ENCODE measurements at regions not wholly inside any gene's neighbourhood (a gene's known extent, or its start where the extent isn't known, plus 50 kb on each side); places are given as distances from the start of the nearest gene placed in this dataset.

- H3K36me3 ChIP-seq (ENCODE audit: control insufficient read depth, insufficient read depth, low read length), result no peaks in the 10 kb centered on the region
- peaks cover 52% of the 10 kb centered on the region for H3K27me3 Mint-ChIP-seq (ENCODE audit: insufficient read depth)
- no peaks in the 10 kb centered on the region for H3K9me3 Mint-ChIP-seq
- H3K27ac Mint-ChIP-seq, result no peak overlapping the region
- H3K4me3 ChIP-seq (ENCODE audit: low read length), result no peak overlapping the region
- no peak overlapping the region for H3K27ac ChIP-seq (ENCODE audit: low read depth, low read length)
- TF ChIP-seq CTCF (conservative IDR thresholded peaks at IDR 0.05), result peak; percentile 58
- no peaks in the 10 kb centered on the region for H3K36me3 Mint-ChIP-seq (ENCODE audit: low read depth)
- 95% methylated on average over 2 to 5 of the region's 5 CpGs for WGBS, 2 experiments (ENCODE audit: insufficient coverage in 1 of 2, insufficient read length in 1 of 2)
- DNase-seq, result no peak
- H3K27me3 ChIP-seq (ENCODE audit: control insufficient read depth, insufficient read depth, low read length, poor library complexity, severe bottlenecking), result peaks cover 11% of the 10 kb centered on the region
- no peaks in the 10 kb centered on the region for H3K9me3 ChIP-seq (ENCODE audit: control insufficient read depth, low read length)
- no peak overlapping the region for H3K4me3 Mint-ChIP-seq
- no peak overlapping the region for H3K9ac ChIP-seq (ENCODE audit: extremely low read depth, low read length, poor library complexity, severe bottlenecking)
- no peaks in the 10 kb centered on the region for H3K4me1 ChIP-seq (ENCODE audit: control insufficient read depth, insufficient read depth, low read length)
- H3K4me1 Mint-ChIP-seq, result peaks cover 16% of the 10 kb centered on the region
These were observed 74.5 kb upstream of the USP24 start for GRCh38 chr1:55289614-55290013.

- DNase-seq, result no peak
- no peak overlapping the region for H3K4me3 Mint-ChIP-seq
- H3K4me3 ChIP-seq (ENCODE audit: low read length), result no peak overlapping the region
These were observed 73.9 kb upstream of the USP24 start for GRCh38 chr1:55289042-55289441.

GRCh38 chr1:55288245-55288644, 73.1 kb upstream of the USP24 start:
- H3K4me3 ChIP-seq (ENCODE audit: low read length), result no peak overlapping the region
- no peak for DNase-seq
- no peak overlapping the region for H3K27ac Mint-ChIP-seq
- H3K36me3 Mint-ChIP-seq (ENCODE audit: low read depth), result no peaks in the 10 kb centered on the region
- H3K27me3 Mint-ChIP-seq (ENCODE audit: insufficient read depth), result peaks cover 47% of the 10 kb centered on the region
- H3K27ac ChIP-seq (ENCODE audit: low read depth, low read length), result no peak overlapping the region
- no peak overlapping the region for H3K9ac ChIP-seq (ENCODE audit: extremely low read depth, low read length, poor library complexity, severe bottlenecking)
- H3K4me3 Mint-ChIP-seq, result no peak overlapping the region
- H3K36me3 ChIP-seq (ENCODE audit: control insufficient read depth, insufficient read depth, low read length), result no peaks in the 10 kb centered on the region
- H3K4me1 ChIP-seq (ENCODE audit: control insufficient read depth, insufficient read depth, low read length), result no peaks in the 10 kb centered on the region
- H3K9me3 ChIP-seq (ENCODE audit: control insufficient read depth, low read length), result no peaks in the 10 kb centered on the region
- H3K9me3 Mint-ChIP-seq, result no peaks in the 10 kb centered on the region
- H3K27me3 ChIP-seq (ENCODE audit: control insufficient read depth, insufficient read depth, low read length, poor library complexity, severe bottlenecking), result peaks cover 11% of the 10 kb centered on the region
- no peak for TF ChIP-seq CTCF (conservative IDR thresholded peaks at IDR 0.05)
- H3K4me1 Mint-ChIP-seq, result peaks cover 16% of the 10 kb centered on the region
- WGBS, 2 experiments (ENCODE audit: insufficient coverage in 1 of 2, insufficient read length in 1 of 2), result 91 to 95% methylated on average over 13 of the region's 13 CpGs

More at GRCh38 chr1:55289042-55289441, 73.9 kb upstream of the USP24 start:
- Histone ChIP-seq H3K36me3 (ENCODE audit: control insufficient read depth, insufficient read depth, low read length) (no peaks in the 10 kb centered on the region), H3K4me1 (ENCODE audit: control insufficient read depth, insufficient read depth, low read length) (no peaks in the 10 kb centered on the region), H3K27ac (ENCODE audit: low read depth, low read length) (no peak overlapping the region), H3K9me3 (ENCODE audit: control insufficient read depth, low read length) (no peaks in the 10 kb centered on the region), H3K27me3 (ENCODE audit: control insufficient read depth, insufficient read depth, low read length, poor library complexity, severe bottlenecking) (peaks cover 11% of the 10 kb centered on the region), H3K9ac (ENCODE audit: extremely low read depth, low read length, poor library complexity, severe bottlenecking) (no peak overlapping the region)
- Mint-ChIP-seq H3K27ac (no peak overlapping the region), H3K9me3 (no peaks in the 10 kb centered on the region), H3K27me3 (ENCODE audit: insufficient read depth) (peaks cover 46% of the 10 kb centered on the region), H3K36me3 (ENCODE audit: low read depth) (no peaks in the 10 kb centered on the region), H3K4me1 (peaks cover 16% of the 10 kb centered on the region)
- TF ChIP-seq CTCF (conservative IDR thresholded peaks at IDR 0.05), result no peak
- WGBS, 2 experiments (ENCODE audit: insufficient coverage in 1 of 2, insufficient read length in 1 of 2), result 90 to 98% methylated on average over 5 to 7 of the region's 7 CpGs

Data from endodermal cell (in vitro differentiated cells).